GM10266 (cell line): ENCODE measurements at regions not wholly inside any gene's neighbourhood (a gene's known extent, or its start where the extent isn't known, plus 50 kb on each side); places are given as distances from the start of the nearest gene placed in this dataset.
"Not testable (repeated sequence)": the region's sequence is repeated elsewhere in the genome, so short reads cannot be mapped to it uniquely, and the experiment has no call there.

Experiments used
- DNase-seq: peaks from one replicate; pipeline ENCODE4 v3.0.0; 2012; ENCODE audit errors: extremely low spot score
- TF ChIP-seq, protein P1 (sequence below): IDR thresholded peaks from 2 replicates; pipeline ENCODE4 v1.5.1; 2012; ENCODE audit warnings: mild to moderate bottlenecking, low read depth; ENCODE audit not compliant: control insufficient read depth, insufficient read depth; ENCODE audit errors: missing control alignments

DNA sequence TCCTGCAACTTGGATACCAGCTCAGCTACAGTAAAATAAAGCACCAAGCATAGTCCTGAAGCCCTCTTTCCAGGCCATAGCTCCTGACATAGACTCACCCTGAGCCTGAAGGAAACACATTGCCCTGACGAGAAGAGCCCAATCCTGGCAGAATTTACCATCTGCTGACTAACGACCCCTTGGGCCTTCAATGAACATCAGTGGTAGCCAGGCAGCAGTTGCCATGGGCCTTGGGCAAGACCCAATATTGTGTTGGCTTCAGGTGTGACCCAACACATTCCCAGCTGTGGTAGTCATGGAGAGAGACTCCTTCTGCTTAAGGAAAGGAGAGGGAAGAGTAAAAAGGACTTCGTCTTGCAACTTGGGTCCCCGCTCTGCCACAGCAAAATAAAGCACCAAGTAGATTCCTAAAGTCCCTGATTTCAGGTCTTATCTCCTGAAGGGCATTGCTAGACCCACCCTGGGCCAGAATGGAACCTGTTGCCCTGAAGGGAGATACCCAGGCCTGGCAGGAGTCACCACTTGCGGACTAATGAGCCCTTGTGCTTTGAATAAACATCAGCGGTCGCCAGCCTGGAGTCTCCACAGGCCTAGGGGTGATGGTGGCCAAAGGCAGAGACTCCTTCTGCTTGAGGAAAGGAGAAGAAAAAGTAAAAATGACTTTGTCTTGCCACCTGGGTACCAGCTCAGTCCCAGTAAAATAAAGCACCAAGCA is 902.6 kb downstream of the C4orf33 start:
- DNase-seq, result no peak
- TF ChIP-seq, protein P1, sequence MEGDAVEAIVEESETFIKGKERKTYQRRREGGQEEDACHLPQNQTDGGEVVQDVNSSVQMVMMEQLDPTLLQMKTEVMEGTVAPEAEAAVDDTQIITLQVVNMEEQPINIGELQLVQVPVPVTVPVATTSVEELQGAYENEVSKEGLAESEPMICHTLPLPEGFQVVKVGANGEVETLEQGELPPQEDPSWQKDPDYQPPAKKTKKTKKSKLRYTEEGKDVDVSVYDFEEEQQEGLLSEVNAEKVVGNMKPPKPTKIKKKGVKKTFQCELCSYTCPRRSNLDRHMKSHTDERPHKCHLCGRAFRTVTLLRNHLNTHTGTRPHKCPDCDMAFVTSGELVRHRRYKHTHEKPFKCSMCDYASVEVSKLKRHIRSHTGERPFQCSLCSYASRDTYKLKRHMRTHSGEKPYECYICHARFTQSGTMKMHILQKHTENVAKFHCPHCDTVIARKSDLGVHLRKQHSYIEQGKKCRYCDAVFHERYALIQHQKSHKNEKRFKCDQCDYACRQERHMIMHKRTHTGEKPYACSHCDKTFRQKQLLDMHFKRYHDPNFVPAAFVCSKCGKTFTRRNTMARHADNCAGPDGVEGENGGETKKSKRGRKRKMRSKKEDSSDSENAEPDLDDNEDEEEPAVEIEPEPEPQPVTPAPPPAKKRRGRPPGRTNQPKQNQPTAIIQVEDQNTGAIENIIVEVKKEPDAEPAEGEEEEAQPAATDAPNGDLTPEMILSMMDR, result no peak

DNA sequence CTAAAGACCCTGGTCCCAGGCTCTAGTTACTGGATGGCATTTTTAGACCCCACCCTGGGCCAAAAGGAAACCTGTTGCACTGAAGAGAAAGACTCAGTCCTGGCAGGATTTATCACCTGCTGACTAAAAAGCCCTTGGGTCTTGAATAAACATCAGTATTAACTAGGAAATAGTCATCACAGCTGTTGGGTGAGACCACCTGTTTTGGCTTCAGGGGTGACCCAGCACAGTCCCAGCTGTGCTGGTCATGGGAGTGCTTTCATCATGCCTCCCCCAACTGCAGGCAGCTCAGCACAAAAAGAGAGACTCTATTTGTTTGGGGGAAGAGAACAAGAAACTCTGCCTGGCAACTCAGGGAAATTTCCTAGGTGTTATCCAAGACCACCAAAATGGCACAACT is 903.2 kb downstream of the C4orf33 start:
- DNase-seq, result no peak
- TF ChIP-seq, protein P1, result no peak

DNA sequence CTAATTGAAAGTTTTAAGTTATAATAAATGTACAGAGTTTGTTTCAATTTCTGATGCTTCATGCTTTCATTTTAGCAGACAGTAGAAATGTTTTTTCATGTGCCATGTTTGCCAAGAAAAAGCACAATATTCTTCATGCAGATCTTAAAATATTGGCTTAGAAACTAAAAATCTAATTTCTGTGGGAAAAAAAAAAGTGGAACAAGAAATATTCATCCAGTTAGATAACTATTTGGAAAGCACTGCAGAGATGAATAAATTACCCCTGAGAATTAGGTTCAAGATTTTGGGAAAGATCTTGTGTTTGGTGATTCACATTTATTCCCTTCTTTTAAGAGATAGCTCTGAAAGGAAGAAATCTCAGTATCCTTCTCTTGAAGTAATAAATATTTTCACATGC is 912.5 kb downstream of the C4orf33 start:
- DNase-seq, result no peak
- TF ChIP-seq, protein P1, result no peak

DNA sequence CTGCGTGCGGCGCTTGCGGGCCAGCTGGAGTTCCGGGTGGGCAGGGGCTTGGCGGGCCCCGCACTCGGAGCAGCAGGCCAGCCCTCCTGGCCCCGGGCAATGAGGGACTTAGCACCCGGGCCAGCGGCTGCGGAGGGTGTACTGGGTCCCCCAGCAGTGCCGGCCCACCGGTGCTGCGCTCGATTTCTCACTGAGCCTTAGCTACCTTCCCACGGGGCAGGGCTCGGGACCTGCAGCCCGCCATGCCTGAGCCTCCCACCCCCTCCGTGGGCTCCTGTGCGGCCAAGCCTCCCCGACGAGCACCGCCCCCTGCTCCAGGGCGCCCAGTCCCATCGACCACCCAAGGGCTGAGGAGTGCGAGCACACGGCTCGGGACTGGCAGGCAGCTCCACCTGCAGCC is 916.9 kb downstream of the C4orf33 start:
- not testable (repeated sequence) for DNase-seq

DNA sequence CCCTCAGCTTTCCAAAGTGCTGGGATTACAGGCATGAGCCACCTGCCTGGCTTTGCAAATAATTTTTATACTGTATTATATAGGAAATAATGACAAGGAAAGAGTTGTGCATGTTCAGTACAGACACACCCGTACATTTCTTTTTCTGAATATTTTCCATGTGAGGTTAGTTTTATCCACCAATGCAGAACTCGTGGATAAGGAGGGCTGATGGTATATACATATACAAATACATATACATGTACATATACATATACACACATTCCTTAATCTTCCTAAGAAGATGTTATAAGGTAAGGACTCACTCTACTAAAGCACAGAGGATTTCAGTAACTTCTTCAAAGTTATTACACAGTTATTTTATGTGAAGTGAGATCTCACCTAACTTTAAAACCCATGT is 925.8 kb downstream of the C4orf33 start:
- TF ChIP-seq, protein P1, result no peak
- DNase-seq, result no peak

DNA sequence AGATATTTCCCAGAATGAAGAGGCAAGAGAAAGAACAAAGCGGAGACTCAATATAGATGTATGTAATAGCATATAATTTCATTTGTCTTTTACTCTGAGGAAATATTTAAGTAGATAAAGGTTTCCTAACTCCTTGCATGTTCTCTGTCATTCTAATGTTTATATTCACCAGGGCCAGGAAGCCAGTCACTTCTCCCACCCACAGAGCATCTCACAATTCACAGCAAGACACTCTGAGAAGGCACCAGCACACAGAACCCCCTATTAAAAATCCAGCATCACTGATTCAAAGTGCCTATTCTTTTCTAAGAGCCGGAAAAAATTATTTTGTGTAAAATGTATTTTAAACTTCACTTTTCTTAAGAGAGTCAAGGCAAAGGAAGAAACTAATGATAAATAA is 927.1 kb downstream of the C4orf33 start:
- DNase-seq, result no peak
- TF ChIP-seq, protein P1, result no peak

DNA sequence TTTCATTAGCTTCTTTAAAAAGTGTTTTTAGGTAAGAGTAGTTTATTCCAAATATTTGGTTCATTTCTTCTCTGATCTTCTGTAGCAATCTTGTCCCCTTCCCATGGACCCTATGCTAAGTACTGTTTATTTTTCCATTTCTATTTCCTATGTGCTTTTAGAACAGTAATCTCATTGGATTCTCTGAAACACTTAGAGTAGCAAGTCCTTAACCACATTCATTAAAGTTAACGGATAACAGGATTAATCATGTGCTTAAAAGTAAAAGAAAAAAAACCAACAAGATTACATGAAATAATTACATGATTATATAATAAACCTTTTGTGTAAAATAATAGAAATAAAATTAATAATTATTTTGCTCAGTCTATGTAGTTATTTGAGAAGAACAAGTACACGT is 929.7 kb downstream of the C4orf33 start:
- DNase-seq, result no peak
- TF ChIP-seq, protein P1, result no peak

DNA sequence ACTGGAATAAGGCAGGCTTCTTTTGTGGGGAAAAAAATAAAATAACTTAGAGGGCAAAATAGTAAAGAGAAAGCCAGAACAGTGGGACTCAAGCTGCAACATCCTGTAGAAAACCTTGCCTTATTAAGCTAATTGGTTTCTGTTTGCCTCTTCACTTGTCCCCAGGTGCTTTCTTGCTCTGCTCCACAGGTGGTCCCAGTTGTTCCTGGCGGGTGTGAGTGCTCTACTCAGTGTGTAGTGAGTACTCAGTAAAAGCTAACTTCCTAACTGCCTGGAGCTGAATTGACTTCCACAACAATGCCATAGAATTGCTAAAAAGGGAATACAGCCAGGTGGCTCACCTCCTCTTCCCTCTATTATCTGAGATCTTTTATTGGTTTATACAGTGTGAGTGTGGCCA is 930.2 kb downstream of the C4orf33 start:
- TF ChIP-seq, protein P1, result no peak
- no peak for DNase-seq
